ENCODE measurements at regions not wholly inside any gene's neighbourhood (a gene's known extent, or its start where the extent isn't known, plus 50 kb on each side); places are given as distances from the start of the nearest gene placed in this dataset.

DNA sequence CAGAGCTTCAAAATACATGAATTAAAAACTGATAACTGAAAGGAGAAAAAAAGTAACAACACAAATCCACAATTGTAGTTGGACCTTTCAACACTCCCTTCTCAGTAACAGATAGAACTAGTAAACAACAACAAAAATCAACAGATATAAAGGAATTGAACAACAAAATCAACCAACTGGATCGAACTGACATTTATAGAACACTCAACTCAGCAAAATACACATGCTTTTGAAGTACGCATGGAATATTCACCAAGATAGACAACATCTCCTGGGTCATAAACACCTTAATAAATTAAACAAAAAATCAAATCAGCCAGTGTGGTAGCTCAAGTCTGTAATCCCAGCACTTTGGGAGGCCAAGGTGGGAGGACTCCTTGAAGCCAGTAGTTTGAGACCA is 63.3 kb downstream of the ILRUN start:
- TF ChIP-seq, protein P1, sequence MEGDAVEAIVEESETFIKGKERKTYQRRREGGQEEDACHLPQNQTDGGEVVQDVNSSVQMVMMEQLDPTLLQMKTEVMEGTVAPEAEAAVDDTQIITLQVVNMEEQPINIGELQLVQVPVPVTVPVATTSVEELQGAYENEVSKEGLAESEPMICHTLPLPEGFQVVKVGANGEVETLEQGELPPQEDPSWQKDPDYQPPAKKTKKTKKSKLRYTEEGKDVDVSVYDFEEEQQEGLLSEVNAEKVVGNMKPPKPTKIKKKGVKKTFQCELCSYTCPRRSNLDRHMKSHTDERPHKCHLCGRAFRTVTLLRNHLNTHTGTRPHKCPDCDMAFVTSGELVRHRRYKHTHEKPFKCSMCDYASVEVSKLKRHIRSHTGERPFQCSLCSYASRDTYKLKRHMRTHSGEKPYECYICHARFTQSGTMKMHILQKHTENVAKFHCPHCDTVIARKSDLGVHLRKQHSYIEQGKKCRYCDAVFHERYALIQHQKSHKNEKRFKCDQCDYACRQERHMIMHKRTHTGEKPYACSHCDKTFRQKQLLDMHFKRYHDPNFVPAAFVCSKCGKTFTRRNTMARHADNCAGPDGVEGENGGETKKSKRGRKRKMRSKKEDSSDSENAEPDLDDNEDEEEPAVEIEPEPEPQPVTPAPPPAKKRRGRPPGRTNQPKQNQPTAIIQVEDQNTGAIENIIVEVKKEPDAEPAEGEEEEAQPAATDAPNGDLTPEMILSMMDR (IDR thresholded peaks at IDR 0.05; ENCODE audit: insufficient read depth, low read depth, low read length, missing control alignments) = no peak
- DNase-seq (ENCODE audit: low read depth) = no peak

DNA sequence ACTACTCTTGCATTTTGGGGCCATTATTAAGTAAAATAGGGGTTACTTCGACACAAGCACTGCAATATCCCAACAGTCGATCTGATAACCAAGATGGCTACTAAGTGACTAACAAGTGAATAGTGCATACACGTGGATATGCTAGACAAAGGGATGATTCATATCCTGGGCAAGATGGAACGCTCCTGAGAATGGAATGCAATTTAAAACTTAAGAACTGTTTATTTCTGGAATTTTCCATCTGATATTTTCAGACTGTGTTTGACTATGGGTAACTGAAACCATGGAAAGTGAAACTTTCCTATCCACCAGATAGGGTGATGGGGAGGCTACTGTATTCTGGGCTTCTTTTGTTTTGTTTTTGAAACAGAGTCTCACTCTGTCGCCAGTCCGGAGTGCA is 66.5 kb downstream of the ILRUN start:
- TF ChIP-seq, protein P1 (IDR thresholded peaks at IDR 0.05; ENCODE audit: insufficient read depth, low read depth, low read length, missing control alignments) = no peak

More for the DNA sequence above, 63.3 kb downstream of the ILRUN start:
- H3K4me3 ChIP-seq (ENCODE audit: low read length) = no peak overlapping the region

DNA sequence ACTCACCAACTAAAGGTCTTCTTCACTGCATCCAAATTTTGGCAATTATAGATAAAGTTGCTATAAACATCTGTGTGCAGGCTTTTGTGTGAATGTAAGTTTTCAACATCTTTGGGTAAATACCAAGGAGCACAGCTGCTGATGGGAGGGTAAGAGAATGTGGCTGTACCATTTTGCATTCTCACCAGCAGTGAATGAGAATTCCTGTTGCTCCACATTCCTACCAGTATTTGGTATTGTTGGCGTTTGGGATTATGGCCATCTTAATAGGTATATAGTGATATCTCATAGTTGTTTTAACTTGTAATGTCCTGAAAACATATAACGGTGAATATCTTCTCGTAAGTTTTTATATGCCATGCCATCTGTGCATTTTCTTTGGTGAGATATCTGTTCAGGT is 69.3 kb downstream of the ILRUN start:
- H3K4me3 ChIP-seq (ENCODE audit: low read length) = no peak overlapping the region
- peak; percentile 11 for DNase-seq (ENCODE audit: low read depth)
- TF ChIP-seq, protein P1 (IDR thresholded peaks at IDR 0.05; ENCODE audit: insufficient read depth, low read depth, low read length, missing control alignments) = no peak

More for the DNA sequence above, 66.5 kb downstream of the ILRUN start:
- no peak overlapping the region for H3K4me3 ChIP-seq (ENCODE audit: low read length)
- peak; percentile 90 for DNase-seq (ENCODE audit: low read depth)

DNA sequence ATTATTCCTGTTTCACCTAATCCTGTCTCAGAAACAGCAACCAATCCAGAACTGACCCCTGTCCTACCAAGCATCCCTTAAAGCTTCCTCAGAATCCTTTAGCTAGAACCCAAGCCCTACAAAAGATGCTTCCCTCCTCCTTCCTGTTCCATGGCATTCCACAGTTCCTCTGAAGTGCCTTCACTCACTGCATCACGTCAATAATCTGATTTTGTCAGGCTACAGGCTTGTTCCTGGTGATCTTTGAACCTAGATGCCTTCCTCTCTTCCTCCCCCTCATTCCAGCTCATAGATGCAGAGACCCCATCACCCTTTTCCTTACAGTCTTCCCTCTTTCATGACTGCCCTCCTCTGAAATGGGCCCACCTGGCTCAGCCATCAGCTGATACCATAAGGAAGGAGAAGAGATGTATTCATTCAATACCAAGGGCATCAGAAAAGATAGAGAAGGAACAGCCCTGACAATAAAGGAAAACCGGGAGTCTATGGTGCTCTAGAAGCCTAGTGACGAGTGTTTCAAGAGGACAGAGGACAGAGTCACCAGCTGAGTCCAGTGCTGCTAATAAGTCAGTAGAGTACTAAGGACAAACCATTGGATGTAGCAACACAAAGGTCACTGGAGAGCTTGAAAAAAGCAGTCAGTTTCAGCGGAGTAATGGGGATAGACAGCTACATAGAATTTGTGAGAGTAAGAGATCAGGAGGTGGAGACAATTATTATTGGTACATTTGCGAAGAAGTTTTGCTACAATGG is 62.5 kb upstream of the SPDEF start:
- no peak overlapping the region for H3K4me3 ChIP-seq (ENCODE audit: low read length)
- TF ChIP-seq, protein P1 (IDR thresholded peaks at IDR 0.05; ENCODE audit: insufficient read depth, low read depth, low read length, missing control alignments) = no peak

DNA sequence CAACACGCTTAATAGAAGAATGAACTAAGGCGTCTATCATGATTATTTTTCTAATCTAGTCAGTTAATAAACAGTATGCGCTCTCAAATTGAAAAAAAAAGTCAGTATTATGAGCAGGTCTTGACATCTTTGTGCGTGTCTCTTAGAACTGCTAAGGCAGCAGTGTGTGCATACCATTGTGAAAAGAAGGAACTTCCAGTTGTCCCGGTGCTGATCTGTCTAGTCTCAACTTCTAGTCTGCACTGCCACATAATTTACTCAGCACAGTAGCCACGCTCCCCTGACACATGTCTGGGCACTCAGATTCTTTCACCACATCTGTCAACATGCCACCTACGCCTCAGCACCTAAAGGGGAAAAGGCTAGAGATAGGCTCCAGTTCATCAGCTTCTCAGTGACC is 61.1 kb upstream of the SPDEF start:
- TF ChIP-seq, protein P1 (IDR thresholded peaks at IDR 0.05; ENCODE audit: insufficient read depth, low read depth, low read length, missing control alignments) = no peak
- DNase-seq (ENCODE audit: low read depth) = no peak
- H3K4me3 ChIP-seq (ENCODE audit: low read length) = no peak overlapping the region

More for the DNA sequence above, 62.5 kb upstream of the SPDEF start:
- DNase-seq (ENCODE audit: low read depth) = no peak

DNA sequence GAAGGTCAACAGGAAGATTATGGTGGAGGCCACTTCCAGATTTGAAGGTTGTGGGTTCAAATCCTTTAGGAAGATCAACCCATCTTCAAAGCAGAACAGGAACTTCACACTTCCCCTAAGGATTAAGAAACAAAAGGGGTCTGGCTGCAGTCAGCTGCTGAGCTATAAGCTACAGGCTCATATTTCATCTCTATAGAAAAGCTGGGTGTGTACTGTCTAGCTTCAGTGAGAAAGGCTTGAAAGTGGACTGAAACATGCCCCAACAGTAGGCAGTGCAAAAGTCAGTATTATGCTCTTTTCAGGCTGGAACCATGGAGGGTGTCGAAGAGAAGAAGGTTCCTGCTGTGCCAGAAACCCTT is 60.1 kb upstream of the SPDEF start:
- no peak overlapping the region for H3K4me3 ChIP-seq (ENCODE audit: low read length)
- TF ChIP-seq, protein P1 (IDR thresholded peaks at IDR 0.05; ENCODE audit: insufficient read depth, low read depth, low read length, missing control alignments) = no peak
- DNase-seq (ENCODE audit: low read depth) = no peak

All from epithelial cell of esophagus (primary cell).